ENCODE measurements at regions not wholly inside any gene's neighbourhood (a gene's known extent, or its start where the extent isn't known, plus 50 kb on each side); places are given as distances from the start of the nearest gene placed in this dataset.

GRCh38 chr7:94266238-94266644 is 128.5 kb upstream of the COL1A2 start:
- ATAC-seq, result no peak
- H3K36me3 ChIP-seq (ENCODE audit: low read depth, low read length), result no peaks in the 10 kb centered on the region
- no peaks in the 10 kb centered on the region for H3K9me3 ChIP-seq (ENCODE audit: low read length)
- no peak overlapping the region for H3K9ac ChIP-seq (ENCODE audit: low read length)
- no peaks in the 10 kb centered on the region for H3K4me1 ChIP-seq (ENCODE audit: insufficient read depth, low read length)
- CTCF ChIA-PET, result no interaction called here
- no peak overlapping the region for H3K4me2 ChIP-seq (ENCODE audit: low read length)
- no peak for DNase-seq
- no peak overlapping the region for H3K27ac ChIP-seq (ENCODE audit: low read length)
- H3K4me3 ChIP-seq (ENCODE audit: low read length), result no peak overlapping the region
- H3K9me2 ChIP-seq (replicated peaks; ENCODE audit: low read length), result no peaks in the 10 kb centered on the region
- no peaks in the 10 kb centered on the region for H4K20me1 ChIP-seq (ENCODE audit: low read length)
- H3K27me3 ChIP-seq (ENCODE audit: low read length), result 0 out of 2 replicates have a peak, but pooled peaks cover 4% of the 10 kb centered on the region
- POLR2A ChIA-PET (ENCODE audit: unreplicated experiment), result no interaction called here
- TF ChIP-seq EZH2phosphoT487 (IDR thresholded peaks at IDR 0.05; ENCODE audit: borderline replicate concordance, low read length), result no peak
- no peak for TF ChIP-seq CTCF (conservative IDR thresholded peaks at IDR 0.05; ENCODE audit: low read depth, low read length)
- TF ChIP-seq EZH2 (IDR thresholded peaks at IDR 0.05; ENCODE audit: low read length, unreplicated experiment), result no peak
- BruUV-seq (replicated peaks), result no TSS peak
- H3K79me2 ChIP-seq (ENCODE audit: low read length), result no peaks in the 10 kb centered on the region
- no peak overlapping the region for H2AFZ ChIP-seq (ENCODE audit: low read length)
- intact Hi-C loops (cut with micrococcal nuclease), result no loop called here
- H3F3A ChIP-seq (ENCODE audit: low read length, unreplicated experiment), result no peaks in the 10 kb centered on the region

- H3K27ac ChIP-seq (ENCODE audit: low read length), result no peak overlapping the region
- H3K9me3 ChIP-seq (ENCODE audit: low read length), result no peaks in the 10 kb centered on the region
- TF ChIP-seq CTCF (conservative IDR thresholded peaks at IDR 0.05; ENCODE audit: low read depth, low read length), result no peak
- no peak for TF ChIP-seq EZH2 (IDR thresholded peaks at IDR 0.05; ENCODE audit: low read length, unreplicated experiment)
- TF ChIP-seq EZH2phosphoT487 (IDR thresholded peaks at IDR 0.05; ENCODE audit: borderline replicate concordance, low read length), result no peak
- no peak overlapping the region for H3K4me2 ChIP-seq (ENCODE audit: low read length)
- ChIA-PET POLR2A (ENCODE audit: unreplicated experiment) (no interaction called here), CTCF (no interaction called here)
- H3K27me3 ChIP-seq (ENCODE audit: low read length), result 0 out of 2 replicates have a peak, but pooled peaks cover 15% of the 10 kb centered on the region
- no peaks in the 10 kb centered on the region for H3F3A ChIP-seq (ENCODE audit: low read length, unreplicated experiment)
- intact Hi-C loops (cut with micrococcal nuclease), result no loop called here
- no peaks in the 10 kb centered on the region for H3K9me2 ChIP-seq (replicated peaks; ENCODE audit: low read length)
- H3K36me3 ChIP-seq (ENCODE audit: low read depth, low read length), result no peaks in the 10 kb centered on the region
- H3K79me2 ChIP-seq (ENCODE audit: low read length), result no peaks in the 10 kb centered on the region
- H3K9ac ChIP-seq (ENCODE audit: low read length), result no peak overlapping the region
- no peaks in the 10 kb centered on the region for H3K4me1 ChIP-seq (ENCODE audit: insufficient read depth, low read length)
- DNase-seq (no peak), ATAC-seq (no peak)
- H4K20me1 ChIP-seq (ENCODE audit: low read length), result no peaks in the 10 kb centered on the region
- H3K4me3 ChIP-seq (ENCODE audit: low read length), result no peak overlapping the region
- H2AFZ ChIP-seq (ENCODE audit: low read length), result no peak overlapping the region
- BruUV-seq (replicated peaks), result no TSS peak
Observed at GRCh38 chr7:94270772-94271171, 123.9 kb upstream of the COL1A2 start.

GRCh38 chr7:94272821-94273583 is 121.7 kb upstream of the COL1A2 start:
- H3K9me3 ChIP-seq (ENCODE audit: low read length), result no peaks in the 10 kb centered on the region
- POLR2A ChIA-PET (ENCODE audit: unreplicated experiment), result no interaction called here
- intact Hi-C loops (cut with micrococcal nuclease), result no loop called here

More at GRCh38 chr7:94272821-94273583, 121.7 kb upstream of the COL1A2 start:
- H3K4me3 ChIP-seq (ENCODE audit: low read length), result no peak overlapping the region
- TF ChIP-seq CTCF (conservative IDR thresholded peaks at IDR 0.05; ENCODE audit: low read depth, low read length) (no peak), EZH2 (IDR thresholded peaks at IDR 0.05; ENCODE audit: low read length, unreplicated experiment) (no peak), EZH2phosphoT487 (IDR thresholded peaks at IDR 0.05; ENCODE audit: borderline replicate concordance, low read length) (no peak)
- ATAC-seq (no peak), DNase-seq (no peak)
- CTCF ChIA-PET, result no interaction called here
- H3K4me2 ChIP-seq (ENCODE audit: low read length), result no peak overlapping the region
- 0 out of 2 replicates have a peak, but pooled peaks cover 15% of the 10 kb centered on the region for H3K27me3 ChIP-seq (ENCODE audit: low read length)
- no peaks in the 10 kb centered on the region for H3K9me2 ChIP-seq (replicated peaks; ENCODE audit: low read length)
- no peaks in the 10 kb centered on the region for H3K4me1 ChIP-seq (ENCODE audit: insufficient read depth, low read length)
- H3K79me2 ChIP-seq (ENCODE audit: low read length), result no peaks in the 10 kb centered on the region
- H3K9ac ChIP-seq (ENCODE audit: low read length), result no peak overlapping the region
- no peak overlapping the region for H2AFZ ChIP-seq (ENCODE audit: low read length)
- no peaks in the 10 kb centered on the region for H3K36me3 ChIP-seq (ENCODE audit: low read depth, low read length)
- H3F3A ChIP-seq (ENCODE audit: low read length, unreplicated experiment), result no peaks in the 10 kb centered on the region
- no peaks in the 10 kb centered on the region for H4K20me1 ChIP-seq (ENCODE audit: low read length)
- no TSS peak for BruUV-seq (replicated peaks)
- H3K27ac ChIP-seq (ENCODE audit: low read length), result no peak overlapping the region
